Esophagus squamous epithelium (tissue), 4 donors: ENCODE measurements at regions not wholly inside any gene's neighbourhood (a gene's known extent, or its start where the extent isn't known, plus 50 kb on each side); places are given as distances from the start of the nearest gene placed in this dataset.

Experiments
- POLR2A ChIP-seq, 4 donors: fragments of 450-650 bp; IDR thresholded peaks; one replicate each; pipeline ENCODE4 v1.6.1; 2017; ENCODE audit warnings: antibody characterized with exemption in 4 of 4, mild to moderate bottlenecking in 4 of 4, moderate library complexity in 3 of 4
- TF ChIP-seq, protein P1 (sequence below), 6 experiments: fragments of 450-650 bp in 4 of 6; fragments of 200-600 bp in 2 of 6; sonication (generic) in 2 of 6; IDR thresholded peaks; one replicate each; pipeline ENCODE4 v1.5.1; 2016 to 2019; ENCODE audit warnings: antibody characterized with exemption in 6 of 6, mild to moderate bottlenecking in 4 of 6, moderate library complexity in 4 of 6

DNA sequence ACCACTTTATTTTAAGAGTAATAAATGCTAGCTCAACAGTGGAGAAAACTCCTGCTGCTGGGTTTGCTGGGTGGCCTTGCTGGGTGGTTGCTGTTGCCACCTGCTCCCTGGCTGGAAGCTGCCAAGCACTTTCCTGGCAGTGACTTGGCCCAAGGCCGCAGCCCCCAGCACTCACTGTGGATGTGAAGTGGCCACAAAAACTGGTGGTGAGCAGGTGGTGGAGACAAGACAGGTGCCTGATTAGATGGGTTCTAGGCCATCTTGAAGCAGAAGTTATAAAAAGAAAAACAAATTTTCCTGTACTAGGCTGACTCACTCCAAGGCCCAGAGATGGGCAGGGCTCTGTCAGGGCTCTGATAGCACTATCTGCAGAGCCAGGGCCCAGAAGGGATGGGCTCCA lies 224.7 kb upstream of the NLRP1 start:
- TF ChIP-seq, protein P1, sequence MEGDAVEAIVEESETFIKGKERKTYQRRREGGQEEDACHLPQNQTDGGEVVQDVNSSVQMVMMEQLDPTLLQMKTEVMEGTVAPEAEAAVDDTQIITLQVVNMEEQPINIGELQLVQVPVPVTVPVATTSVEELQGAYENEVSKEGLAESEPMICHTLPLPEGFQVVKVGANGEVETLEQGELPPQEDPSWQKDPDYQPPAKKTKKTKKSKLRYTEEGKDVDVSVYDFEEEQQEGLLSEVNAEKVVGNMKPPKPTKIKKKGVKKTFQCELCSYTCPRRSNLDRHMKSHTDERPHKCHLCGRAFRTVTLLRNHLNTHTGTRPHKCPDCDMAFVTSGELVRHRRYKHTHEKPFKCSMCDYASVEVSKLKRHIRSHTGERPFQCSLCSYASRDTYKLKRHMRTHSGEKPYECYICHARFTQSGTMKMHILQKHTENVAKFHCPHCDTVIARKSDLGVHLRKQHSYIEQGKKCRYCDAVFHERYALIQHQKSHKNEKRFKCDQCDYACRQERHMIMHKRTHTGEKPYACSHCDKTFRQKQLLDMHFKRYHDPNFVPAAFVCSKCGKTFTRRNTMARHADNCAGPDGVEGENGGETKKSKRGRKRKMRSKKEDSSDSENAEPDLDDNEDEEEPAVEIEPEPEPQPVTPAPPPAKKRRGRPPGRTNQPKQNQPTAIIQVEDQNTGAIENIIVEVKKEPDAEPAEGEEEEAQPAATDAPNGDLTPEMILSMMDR (IDR thresholded peaks at IDR 0.05), result no peak
- no peak for TF ChIP-seq POLR2A (IDR thresholded peaks at IDR 0.05)
